ENCODE measurements at regions not wholly inside any gene's neighbourhood (a gene's known extent, or its start where the extent isn't known, plus 50 kb on each side); places are given as distances from the start of the nearest gene placed in this dataset.
"Not testable (repeated sequence)": the region's sequence is repeated elsewhere in the genome, so short reads cannot be mapped to it uniquely, and the experiment has no call there.

- H3K9me3 Mint-ChIP-seq (ENCODE audit: unreplicated experiment) = peaks cover 2% of the 10 kb centered on the region
- no peaks in the 10 kb centered on the region for H3K27me3 Mint-ChIP-seq (ENCODE audit: unreplicated experiment)
- H3K36me3 Mint-ChIP-seq (ENCODE audit: unreplicated experiment) = peaks cover 7% of the 10 kb centered on the region
- no peak for DNase-seq
- H3K4me3 Mint-ChIP-seq (ENCODE audit: unreplicated experiment) = no peak overlapping the region
- no peak for TF ChIP-seq CTCF (IDR thresholded peaks at IDR 0.05; ENCODE audit: partially characterized antibody, unreplicated experiment)
- H3K4me1 Mint-ChIP-seq (ENCODE audit: low read depth, unreplicated experiment) = no peaks in the 10 kb centered on the region
- no peak overlapping the region for H3K27ac Mint-ChIP-seq (ENCODE audit: unreplicated experiment)
Observed at GRCh38 chr6:130643361-130643760, 183.8 kb upstream of the SMLR1 start.

DNA sequence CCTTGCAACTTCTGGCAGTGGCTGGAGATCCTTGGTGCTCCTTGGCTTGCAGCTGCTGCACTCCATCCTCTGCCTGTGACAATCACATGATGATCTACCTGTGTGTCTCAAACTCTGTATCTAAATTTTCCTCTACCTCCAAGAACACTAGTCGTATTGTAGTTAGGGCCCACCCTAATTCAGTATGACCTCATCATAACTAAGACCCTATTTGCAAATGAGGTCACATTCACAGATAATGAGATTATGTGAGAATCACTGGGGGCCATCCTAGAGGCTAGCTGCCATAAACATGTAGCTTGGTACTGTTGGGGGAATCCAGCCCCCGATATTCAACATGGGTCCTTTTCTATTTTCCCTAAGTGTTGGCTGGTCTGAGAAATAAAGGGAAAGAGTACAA, 183.0 kb upstream of the SMLR1 start:
- H3K4me3 Mint-ChIP-seq (ENCODE audit: unreplicated experiment) = no peak overlapping the region
- peaks cover 7% of the 10 kb centered on the region for H3K36me3 Mint-ChIP-seq (ENCODE audit: unreplicated experiment)
- peaks cover 2% of the 10 kb centered on the region for H3K9me3 Mint-ChIP-seq (ENCODE audit: unreplicated experiment)
- DNase-seq = no peak
- no peaks in the 10 kb centered on the region for H3K27me3 Mint-ChIP-seq (ENCODE audit: unreplicated experiment)
- H3K27ac Mint-ChIP-seq (ENCODE audit: unreplicated experiment) = no peak overlapping the region
- H3K4me1 Mint-ChIP-seq (ENCODE audit: low read depth, unreplicated experiment) = no peaks in the 10 kb centered on the region
- no peak for TF ChIP-seq CTCF (IDR thresholded peaks at IDR 0.05; ENCODE audit: partially characterized antibody, unreplicated experiment)

DNA sequence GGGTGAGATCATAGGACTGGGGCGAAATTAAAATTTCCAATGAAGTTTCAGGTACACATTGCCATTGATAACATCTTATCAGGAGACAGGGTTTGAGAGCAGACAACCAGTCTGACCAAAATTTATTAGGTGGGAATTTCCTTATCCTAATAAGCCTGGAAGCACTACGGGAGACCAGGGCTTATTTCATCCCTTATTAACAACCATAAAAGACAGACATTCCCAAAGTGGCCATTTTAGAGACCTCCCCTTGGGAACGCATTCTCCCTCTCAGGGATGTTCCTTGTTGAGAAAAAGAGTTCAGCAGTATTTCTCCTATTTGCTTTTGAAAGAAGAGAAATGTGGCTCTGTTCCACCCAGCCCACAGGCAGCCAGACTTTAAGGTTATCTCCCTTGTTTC, 182.4 kb upstream of the SMLR1 start:
- H3K9me3 Mint-ChIP-seq (ENCODE audit: unreplicated experiment); H3K36me3 Mint-ChIP-seq (ENCODE audit: unreplicated experiment); DNase-seq; H3K27me3 Mint-ChIP-seq (ENCODE audit: unreplicated experiment); H3K27ac Mint-ChIP-seq (ENCODE audit: unreplicated experiment); H3K4me3 Mint-ChIP-seq (ENCODE audit: unreplicated experiment); H3K4me1 Mint-ChIP-seq (ENCODE audit: low read depth, unreplicated experiment): not testable (repeated sequence)

- H3K27ac Mint-ChIP-seq (ENCODE audit: unreplicated experiment) = no peak overlapping the region
- H3K9me3 Mint-ChIP-seq (ENCODE audit: unreplicated experiment) = peaks cover 2% of the 10 kb centered on the region
- H3K4me3 Mint-ChIP-seq (ENCODE audit: unreplicated experiment) = no peak overlapping the region
- peaks cover 7% of the 10 kb centered on the region for H3K36me3 Mint-ChIP-seq (ENCODE audit: unreplicated experiment)
- no peak for TF ChIP-seq CTCF (IDR thresholded peaks at IDR 0.05; ENCODE audit: partially characterized antibody, unreplicated experiment)
- no peaks in the 10 kb centered on the region for H3K4me1 Mint-ChIP-seq (ENCODE audit: low read depth, unreplicated experiment)
- no peaks in the 10 kb centered on the region for H3K27me3 Mint-ChIP-seq (ENCODE audit: unreplicated experiment)
- no peak for DNase-seq
Observed at GRCh38 chr6:130647246-130647645, 180.0 kb upstream of the SMLR1 start.

DNA sequence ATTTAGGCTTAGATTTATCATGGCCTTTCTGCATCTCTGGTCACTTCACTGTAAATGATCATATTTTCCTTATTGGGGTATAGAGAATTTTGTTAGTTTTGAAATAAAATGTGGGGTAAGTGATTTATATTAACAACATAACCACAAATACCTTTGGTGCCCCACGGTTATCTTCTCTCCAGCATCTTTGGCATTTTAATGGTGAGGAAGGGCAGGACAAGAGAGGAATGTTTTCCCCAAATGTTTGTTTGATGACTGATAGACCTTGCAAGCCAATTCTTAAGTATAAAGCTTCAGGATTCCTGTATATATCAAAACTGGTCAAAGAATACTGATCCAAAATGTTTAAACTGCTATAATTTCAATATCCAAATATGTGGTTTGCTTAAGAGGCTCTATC, 171.6 kb upstream of the SMLR1 start:
- Mint-ChIP-seq H3K9me3 (ENCODE audit: unreplicated experiment) (no peaks in the 10 kb centered on the region), H3K4me1 (ENCODE audit: low read depth, unreplicated experiment) (no peaks in the 10 kb centered on the region), H3K27ac (ENCODE audit: unreplicated experiment) (no peak overlapping the region), H3K36me3 (ENCODE audit: unreplicated experiment) (no peaks in the 10 kb centered on the region), H3K27me3 (ENCODE audit: unreplicated experiment) (no peaks in the 10 kb centered on the region), H3K4me3 (ENCODE audit: unreplicated experiment) (no peak overlapping the region)
- no peak for DNase-seq
- no peak for TF ChIP-seq CTCF (IDR thresholded peaks at IDR 0.05; ENCODE audit: partially characterized antibody, unreplicated experiment)

DNA sequence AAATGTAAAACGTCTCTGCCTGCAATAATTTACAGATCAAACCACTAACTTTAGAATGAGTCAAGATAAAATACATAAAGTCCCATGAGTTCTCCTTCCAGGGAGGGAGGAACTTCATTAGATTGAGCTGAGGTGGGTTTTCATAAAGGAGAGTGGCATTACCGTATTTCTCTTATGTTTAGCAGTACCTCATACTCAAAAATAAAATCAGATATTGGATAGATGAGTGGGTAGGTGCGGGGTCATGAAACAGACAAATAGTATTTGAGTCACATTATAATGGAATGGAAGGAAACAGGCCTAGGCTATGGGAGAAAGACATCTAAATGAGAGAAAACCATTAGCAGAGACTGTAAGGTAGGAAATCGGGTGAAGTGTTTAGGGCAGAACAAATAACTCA, 166.1 kb upstream of the SMLR1 start:
- no peaks in the 10 kb centered on the region for H3K4me1 Mint-ChIP-seq (ENCODE audit: low read depth, unreplicated experiment)
- no peak for DNase-seq
- H3K27me3 Mint-ChIP-seq (ENCODE audit: unreplicated experiment) = no peaks in the 10 kb centered on the region
- no peak for TF ChIP-seq CTCF (IDR thresholded peaks at IDR 0.05; ENCODE audit: partially characterized antibody, unreplicated experiment)
- H3K27ac Mint-ChIP-seq (ENCODE audit: unreplicated experiment) = no peak overlapping the region
- no peaks in the 10 kb centered on the region for H3K36me3 Mint-ChIP-seq (ENCODE audit: unreplicated experiment)
- H3K9me3 Mint-ChIP-seq (ENCODE audit: unreplicated experiment) = no peaks in the 10 kb centered on the region
- no peak overlapping the region for H3K4me3 Mint-ChIP-seq (ENCODE audit: unreplicated experiment)

All from glutamatergic neuron (in vitro differentiated cells).